H9 (cell line): ENCODE measurements at regions not wholly inside any gene's neighbourhood (a gene's known extent, or its start where the extent isn't known, plus 50 kb on each side); places are given as distances from the start of the nearest gene placed in this dataset.
"Not testable (repeated sequence)": the region's sequence is repeated elsewhere in the genome, so short reads cannot be mapped to it uniquely, and the experiment has no call there.

Experiments
- DNase-seq: peaks from one replicate; pipeline ENCODE4 v3.0.0-alpha.2; 2017
- H2AFZ ChIP-seq: one replicate; pipeline ENCODE4 v1.6.1; 2013; ENCODE audit warnings: mild to moderate bottlenecking, low read length, control low read depth, moderate library complexity
- H2AK5ac ChIP-seq: 2 replicates; pipeline ENCODE4 v1.6.1; 2013; ENCODE audit warnings: low read length, control low read depth, mixed read lengths; ENCODE audit not compliant: insufficient read length
- H2BK120ac ChIP-seq: one replicate; pipeline ENCODE4 v1.6.1; 2013; ENCODE audit warnings: low read depth, mild to moderate bottlenecking, low read length, control low read depth, inconsistent platforms; ENCODE audit not compliant: poor library complexity, severe bottlenecking
- H2BK12ac ChIP-seq: 2 replicates; pipeline ENCODE4 v1.6.1; 2013; ENCODE audit warnings: low read length, control low read depth, mixed read lengths, low read depth; ENCODE audit not compliant: insufficient read length
- H2BK15ac ChIP-seq: 2 replicates; pipeline ENCODE4 v1.6.1; 2013; ENCODE audit warnings: low read depth, low read length, control low read depth
- H2BK20ac ChIP-seq: one replicate; pipeline ENCODE4 v1.6.1; 2013; ENCODE audit warnings: low read depth, mild to moderate bottlenecking, low read length, control low read depth, inconsistent platforms; ENCODE audit not compliant: poor library complexity, severe bottlenecking
- H2BK5ac ChIP-seq: 2 replicates; pipeline ENCODE4 v1.6.1; 2013; ENCODE audit warnings: low read length, control low read depth, mixed read lengths; ENCODE audit not compliant: insufficient read length
- H3K14ac ChIP-seq: 2 replicates; pipeline ENCODE4 v1.6.1; 2013; ENCODE audit warnings: low read length, control low read depth; ENCODE audit not compliant: insufficient read depth
- H3K18ac ChIP-seq: 2 replicates; pipeline ENCODE4 v1.6.1; 2013; ENCODE audit warnings: low read depth, mild to moderate bottlenecking, mixed read lengths, low read length, control low read depth; ENCODE audit not compliant: insufficient read length
- H3K23ac ChIP-seq: 2 replicates; pipeline ENCODE4 v1.6.1; 2013; ENCODE audit warnings: low read length, control low read depth, mixed read lengths, low read depth; ENCODE audit not compliant: insufficient read length
- H3K23me2 ChIP-seq: 2 replicates; pipeline ENCODE4 v1.6.1; 2013; ENCODE audit warnings: low read depth, mild to moderate bottlenecking, mixed read lengths, low read length, control low read depth; ENCODE audit not compliant: insufficient read length, poor library complexity, severe bottlenecking
- H3K27ac ChIP-seq: 2 replicates; pipeline ENCODE4 v1.5.1; 2013; ENCODE audit warnings: low read length, control low read depth, mixed read lengths, low read depth; ENCODE audit not compliant: insufficient read length
- H3K27me3 ChIP-seq: 2 replicates; pipeline ENCODE4 v1.6.1; 2013; ENCODE audit warnings: low read length, control low read depth, inconsistent platforms; ENCODE audit not compliant: insufficient read depth
- H3K4ac ChIP-seq: 2 replicates; pipeline ENCODE4 v1.6.1; 2013; ENCODE audit warnings: low read depth, mild to moderate bottlenecking, control low read depth, inconsistent platforms, low read length, moderate library complexity
- H3K4me1 ChIP-seq: 2 replicates; pipeline ENCODE4 v1.6.1; 2013; ENCODE audit warnings: low read length, control low read depth, inconsistent platforms; ENCODE audit not compliant: insufficient read depth
- H3K4me2 ChIP-seq: 2 replicates; pipeline ENCODE4 v1.6.1; 2013; ENCODE audit warnings: low read length, control low read depth, mixed read lengths; ENCODE audit not compliant: insufficient read length, insufficient read depth
- H3K56ac ChIP-seq: 2 replicates; pipeline ENCODE4 v1.6.1; 2013; ENCODE audit warnings: low read depth, mild to moderate bottlenecking, mixed read lengths, low read length, control low read depth; ENCODE audit not compliant: insufficient read length
- H3K79me1 ChIP-seq: 2 replicates; pipeline ENCODE4 v1.6.1; 2013; ENCODE audit warnings: low read depth, mild to moderate bottlenecking, moderate library complexity, low read length, control low read depth, inconsistent platforms; ENCODE audit not compliant: insufficient read depth, poor library complexity, severe bottlenecking
- H3K79me2 ChIP-seq: 2 replicates; pipeline ENCODE4 v1.6.1; 2013; ENCODE audit warnings: low read length, control low read depth, inconsistent platforms; ENCODE audit not compliant: insufficient read depth
- H3K9ac ChIP-seq: 2 replicates; pipeline ENCODE4 v1.6.1; 2013; ENCODE audit warnings: low read length, control low read depth, mixed read lengths; ENCODE audit not compliant: insufficient read length; ENCODE audit errors: extremely low read depth
- H3K9me3 ChIP-seq: one replicate; pipeline ENCODE4 v1.6.1; 2013; ENCODE audit warnings: low read depth, low read length, inconsistent platforms; ENCODE audit not compliant: control insufficient read depth
- H3T11ph ChIP-seq: one replicate; pipeline ENCODE4 v1.6.1; 2013; ENCODE audit warnings: mild to moderate bottlenecking, low read length, control low read depth, inconsistent platforms
- H4K20me1 ChIP-seq: one replicate; pipeline ENCODE4 v1.6.1; 2013; ENCODE audit not compliant: control insufficient read depth, insufficient read length, insufficient read depth
- H4K5ac ChIP-seq: 2 replicates; pipeline ENCODE4 v1.6.1; 2013; ENCODE audit warnings: low read depth, mild to moderate bottlenecking, mixed read lengths, low read length, control low read depth; ENCODE audit not compliant: insufficient read length
- H4K8ac ChIP-seq: replicated peaks from 2 replicates; pipeline ENCODE4 v1.6.1; 2013; ENCODE audit warnings: low read length, control low read depth, mixed read lengths, low read depth; ENCODE audit not compliant: insufficient read length
- H4K91ac ChIP-seq: 2 replicates; pipeline ENCODE4 v1.6.1; 2013; ENCODE audit warnings: low read depth, mild to moderate bottlenecking, moderate library complexity, mixed read lengths, low read length, control low read depth; ENCODE audit not compliant: insufficient read length
- H3K27ac Mint-ChIP-seq, 3 experiments: 2 replicates in 2 of 3; 3 replicates in 1 of 3; pipeline ENCODE4 v1.8.0; 2020 to 2021; ENCODE audit warnings: mixed read lengths in 3 of 3, mild to moderate bottlenecking in 1 of 3, moderate library complexity in 1 of 3
- H3K27me3 Mint-ChIP-seq: 2 replicates; pipeline ENCODE4 v1.8.0; 2021; ENCODE audit warnings: low read depth, mild to moderate bottlenecking, moderate library complexity, mixed read lengths
- H3K36me3 Mint-ChIP-seq, 3 experiments: 2 replicates in 2 of 3; 3 replicates in 1 of 3; pipeline ENCODE4 v1.8.0; 2020 to 2021; ENCODE audit warnings: low read depth in 3 of 3, mixed read lengths in 3 of 3; ENCODE audit not compliant: insufficient read depth in 1 of 3
- H3K4me1 Mint-ChIP-seq, 2 experiments: 2 replicates each; pipeline ENCODE4 v1.8.0; 2020; ENCODE audit warnings: mixed read lengths in 2 of 2
- H3K4me3 Mint-ChIP-seq, 2 experiments: 2 replicates in 1 of 2; 3 replicates in 1 of 2; pipeline ENCODE4 v1.8.0; 2020 to 2021; ENCODE audit warnings: mild to moderate bottlenecking in 2 of 2, mixed read lengths in 2 of 2, moderate library complexity in 1 of 2
- H3K9me3 Mint-ChIP-seq, 2 experiments: 2 replicates in 1 of 2; 3 replicates in 1 of 2; pipeline ENCODE4 v1.8.0; 2020; ENCODE audit warnings: mild to moderate bottlenecking in 2 of 2, mixed read lengths in 2 of 2, moderate library complexity in 1 of 2
- CTCF ChIP-seq: fragments of 200-600 bp; sonication (generic); conservative IDR thresholded peaks from 3 replicates; pipeline ENCODE4 v1.8.0; 2021; ENCODE audit warnings: antibody characterized with exemption, mild to moderate bottlenecking
- WGBS: extraction: QIAGEN DNeasy Blood & Tissue Kit; methylation state at CpG from one replicate; pipeline ENCODE4 v1.1.7; 2013; ENCODE audit warnings: missing lambda C conversion rate, low lambda C conversion rate, mixed read lengths; ENCODE audit not compliant: insufficient read length; ENCODE audit errors: extremely low coverage; 5-methylcytosine and 5-hydroxymethylcytosine counted together

- no peak for TF ChIP-seq CTCF
- H3K56ac ChIP-seq, result no peak overlapping the region
- H3K23ac ChIP-seq, result no peak overlapping the region
- no peak overlapping the region for H3T11ph ChIP-seq
- H2BK12ac ChIP-seq, result no peak overlapping the region
- no peak overlapping the region for H2BK5ac ChIP-seq
- no peak overlapping the region for H4K91ac ChIP-seq
- no peaks in the 10 kb centered on the region for H4K20me1 ChIP-seq
- Mint-ChIP-seq H3K27ac (no peak overlapping the region), H3K36me3 (no peaks in the 10 kb centered on the region), H3K4me1 (no peaks in the 10 kb centered on the region), H3K27me3 (no peaks in the 10 kb centered on the region), H3K9me3 (no peaks in the 10 kb centered on the region), H3K4me3 (no peak overlapping the region)
- no peak for DNase-seq
- no peak overlapping the region for H4K8ac ChIP-seq
- no peak overlapping the region for H3K9ac ChIP-seq
- no peaks in the 10 kb centered on the region for H3K27me3 ChIP-seq
- no peak overlapping the region for H4K5ac ChIP-seq
- H3K27ac ChIP-seq, result no peak overlapping the region
- H3K23me2 ChIP-seq, result no peaks in the 10 kb centered on the region
- no peaks in the 10 kb centered on the region for H3K9me3 ChIP-seq
- no peak overlapping the region for H2BK15ac ChIP-seq
- H2BK120ac ChIP-seq, result no peak overlapping the region
- H2BK20ac ChIP-seq, result no peak overlapping the region
- no peak overlapping the region for H2AFZ ChIP-seq
- no peaks in the 10 kb centered on the region for H3K79me2 ChIP-seq
- no peak overlapping the region for H3K4me2 ChIP-seq
- no CpG with 5 or more reads among the region's 1 CpG for WGBS
- no peak overlapping the region for H3K4ac ChIP-seq
- no peaks in the 10 kb centered on the region for H3K79me1 ChIP-seq
- no peak overlapping the region for H3K18ac ChIP-seq
- no peaks in the 10 kb centered on the region for H3K4me1 ChIP-seq
- H2AK5ac ChIP-seq, result no peak overlapping the region
- no peak overlapping the region for H3K14ac ChIP-seq
Observed at GRCh38 chr5:145396888-145397287, 438.3 kb downstream of the PRELID2 start.

- H3K23me2 ChIP-seq, H3K14ac ChIP-seq, H3T11ph ChIP-seq, DNase-seq, H3K4me1 Mint-ChIP-seq, H3K9me3 ChIP-seq, H4K91ac ChIP-seq, H3K4ac ChIP-seq, H2AFZ ChIP-seq, H3K36me3 Mint-ChIP-seq, H3K4me2 ChIP-seq, H4K8ac ChIP-seq, H3K27me3 ChIP-seq, H2BK5ac ChIP-seq, H2BK120ac ChIP-seq, H2BK12ac ChIP-seq, H2AK5ac ChIP-seq, H3K27ac Mint-ChIP-seq, H3K79me2 ChIP-seq, H3K56ac ChIP-seq, H3K18ac ChIP-seq, H3K9ac ChIP-seq, H3K23ac ChIP-seq, H3K4me1 ChIP-seq, H3K9me3 Mint-ChIP-seq, H3K79me1 ChIP-seq, H2BK20ac ChIP-seq, H4K20me1 ChIP-seq, H3K27ac ChIP-seq, H3K27me3 Mint-ChIP-seq, H2BK15ac ChIP-seq, H3K4me3 Mint-ChIP-seq, H4K5ac ChIP-seq: not testable (repeated sequence)
- no CpG with 5 or more reads among the region's 7 CpGs for WGBS
Observed at GRCh38 chr5:145395151-145395550, 440.0 kb downstream of the PRELID2 start.
